GM04503 (cell line): ENCODE measurements at regions not wholly inside any gene's neighbourhood (a gene's known extent, or its start where the extent isn't known, plus 50 kb on each side); places are given as distances from the start of the nearest gene placed in this dataset.

Experiments used
- DNase-seq: peaks from one replicate; pipeline ENCODE4 v3.0.0-alpha.2; 2012; ENCODE audit warnings: low read depth

DNA sequence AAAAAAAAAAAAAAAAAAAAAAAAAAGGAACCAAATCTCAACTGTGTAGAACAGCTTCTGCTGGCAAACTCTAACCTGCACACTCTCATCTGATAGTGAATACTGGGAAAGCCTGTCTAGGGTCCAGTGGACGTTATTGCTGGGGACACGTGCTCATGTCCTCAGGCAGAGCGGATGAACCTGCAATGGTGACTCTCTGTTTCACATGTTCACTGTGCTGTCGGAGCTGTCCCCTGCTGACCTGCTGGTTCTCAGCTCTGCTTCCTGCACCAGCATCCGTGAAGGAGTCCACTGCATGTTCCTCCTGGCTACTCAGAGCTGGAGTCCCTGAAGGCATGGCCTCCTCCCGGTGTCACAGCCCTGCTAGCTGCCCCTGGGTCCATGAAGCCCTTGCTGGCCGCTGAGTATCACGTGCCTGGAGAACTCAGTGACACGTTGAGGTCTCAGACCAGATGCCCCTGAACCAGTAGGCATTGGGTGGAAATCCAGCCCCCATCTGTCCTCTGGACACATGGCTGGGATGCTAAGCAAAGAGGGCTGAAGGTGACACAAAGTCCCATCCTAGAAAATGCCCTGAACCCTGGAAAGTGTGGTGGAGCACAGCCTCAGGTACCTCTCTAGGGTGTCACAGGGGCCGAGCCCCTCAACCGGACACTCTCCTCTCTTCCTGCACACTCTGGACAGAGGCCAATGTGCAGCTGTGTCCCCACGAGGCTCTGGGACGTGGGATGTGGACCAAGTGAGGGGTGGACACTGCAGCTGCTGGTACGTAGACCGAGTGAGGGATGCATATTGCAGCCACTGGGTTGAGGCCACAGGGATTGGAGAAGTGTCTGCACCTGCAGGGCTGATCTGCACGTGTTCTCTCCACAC is 54.9 kb upstream of the FRMD1 start:
- DNase-seq: no peak

DNA sequence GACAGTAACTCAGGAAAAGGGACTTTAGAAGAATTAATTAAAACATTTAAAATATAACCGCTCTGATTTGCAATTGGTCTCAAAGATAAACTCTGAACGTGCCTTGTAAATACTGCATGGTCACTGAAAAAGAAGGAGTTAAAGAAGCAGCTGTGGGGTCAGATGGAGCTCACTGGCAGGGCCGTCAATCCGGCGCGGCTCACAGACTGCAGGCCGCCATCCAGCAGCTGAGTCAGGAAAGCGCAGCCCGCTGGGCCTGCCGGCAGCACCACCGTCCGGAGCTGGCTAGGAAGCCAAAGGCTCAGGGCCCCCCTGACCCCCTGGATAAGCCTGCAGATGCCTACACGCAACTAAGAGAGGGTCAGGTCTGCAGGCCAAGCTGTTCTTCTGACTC is 54.2 kb upstream of the FRMD1 start:
- no peak for DNase-seq

DNA sequence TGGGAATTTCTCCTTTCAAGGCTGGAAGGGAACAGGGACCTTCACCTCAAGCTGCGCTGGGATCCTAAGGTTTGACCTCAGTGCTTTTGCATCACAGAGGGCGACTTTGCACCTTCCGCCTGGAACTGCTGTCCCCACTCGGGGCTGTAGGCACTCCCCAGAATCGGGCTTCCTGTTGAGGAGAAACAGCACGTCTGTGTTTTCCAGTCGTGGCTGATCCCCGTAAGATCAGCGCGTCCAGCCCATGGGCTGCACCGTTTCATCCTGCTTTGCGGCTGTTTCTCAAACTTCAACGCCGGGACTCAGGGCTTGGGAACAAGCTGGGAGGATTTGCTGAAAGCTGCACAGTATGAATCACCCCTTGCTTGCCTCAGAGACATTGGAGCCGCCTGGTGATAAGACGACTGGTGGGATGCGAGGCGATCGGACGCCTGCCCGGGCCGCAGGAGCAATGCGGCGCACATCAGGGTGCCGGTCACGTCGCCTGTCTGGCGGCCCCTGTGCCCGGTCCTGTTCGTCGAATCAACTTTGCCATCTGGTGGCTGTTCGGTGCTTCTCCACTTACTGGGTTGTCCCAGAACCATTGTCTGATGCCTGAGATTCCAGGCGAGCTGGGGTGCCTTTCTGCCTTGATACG is 53.6 kb upstream of the FRMD1 start:
- peak; percentile 21 for DNase-seq

DNA sequence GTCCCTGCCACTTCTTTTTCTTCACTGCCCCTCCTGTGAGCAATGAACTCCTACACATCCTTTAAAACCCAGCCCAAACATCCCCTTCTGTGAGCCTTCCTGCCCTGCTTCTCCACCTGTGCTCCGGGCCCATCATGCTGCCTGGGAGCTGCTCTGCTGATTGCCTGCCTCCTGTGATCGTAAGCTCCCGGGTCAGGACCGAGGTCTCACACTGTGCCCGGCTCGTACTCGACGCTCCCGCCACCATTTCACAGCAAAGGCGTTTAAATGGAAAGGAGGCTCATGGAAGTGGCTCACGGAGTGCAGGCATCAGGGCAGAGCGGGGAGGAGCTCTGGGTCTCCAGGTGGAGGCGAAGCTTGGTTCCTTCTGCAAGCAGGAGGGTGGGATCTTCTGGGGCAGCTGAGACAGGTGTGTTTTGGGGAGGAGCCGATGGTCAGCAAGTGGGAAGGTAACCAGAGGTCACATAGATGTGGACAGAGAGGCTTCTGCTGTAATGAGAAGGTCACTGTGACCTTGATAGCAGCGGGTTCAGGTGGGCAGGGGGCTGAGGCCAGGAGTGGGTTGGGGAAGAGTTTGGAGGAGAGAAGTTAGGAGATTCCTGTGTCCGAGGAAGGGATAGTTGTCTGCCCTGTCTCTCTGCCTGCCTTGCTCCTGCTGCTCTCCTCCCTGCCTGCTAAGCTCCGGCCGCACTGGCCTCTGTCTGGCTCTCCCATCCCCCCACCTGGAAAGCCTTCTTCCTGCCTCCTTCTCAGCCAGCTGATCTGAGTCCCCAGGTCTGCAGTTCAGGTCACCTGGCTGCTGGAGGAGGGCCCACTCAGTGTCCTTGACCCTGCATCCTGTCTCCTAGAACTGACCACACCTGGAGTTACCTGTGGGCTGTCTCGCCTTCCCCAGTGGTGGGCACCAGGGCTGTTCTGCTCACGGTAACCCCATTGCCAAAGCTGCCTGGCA is 52.7 kb upstream of the FRMD1 start:
- DNase-seq: no peak

DNA sequence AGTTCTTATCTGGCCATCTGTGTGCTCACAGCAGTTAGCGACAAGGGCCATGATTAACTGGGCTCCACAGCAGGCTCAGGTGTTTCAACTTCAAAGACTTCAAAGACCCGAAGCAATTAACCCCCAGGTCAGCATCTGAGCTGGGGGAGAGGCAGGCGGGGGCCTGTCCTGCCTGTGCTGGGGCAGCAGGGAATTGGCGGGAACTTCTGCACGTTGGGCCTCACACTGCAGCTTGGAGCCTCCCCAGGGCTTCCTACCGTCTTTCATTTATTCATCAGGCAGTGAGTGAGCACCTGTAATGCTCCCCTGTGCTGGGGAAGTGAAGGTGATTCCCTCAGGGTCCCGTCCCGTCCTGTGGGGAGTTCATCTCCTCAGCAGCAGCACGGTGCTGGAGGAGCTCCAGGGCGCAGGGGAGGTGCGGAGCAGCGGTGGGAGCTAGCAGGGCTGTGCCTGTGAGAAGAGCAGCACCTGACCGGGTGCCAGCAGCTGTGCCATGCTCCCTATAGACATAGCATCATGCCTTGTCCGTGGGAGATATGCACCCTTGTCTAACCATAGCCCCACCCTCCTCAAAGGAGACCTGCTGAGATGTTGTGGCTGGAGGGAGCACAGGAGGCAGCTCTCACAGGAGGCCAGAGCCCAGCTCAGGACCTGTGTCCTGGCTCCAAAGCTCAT is 51.8 kb upstream of the FRMD1 start:
- no peak for DNase-seq

DNA sequence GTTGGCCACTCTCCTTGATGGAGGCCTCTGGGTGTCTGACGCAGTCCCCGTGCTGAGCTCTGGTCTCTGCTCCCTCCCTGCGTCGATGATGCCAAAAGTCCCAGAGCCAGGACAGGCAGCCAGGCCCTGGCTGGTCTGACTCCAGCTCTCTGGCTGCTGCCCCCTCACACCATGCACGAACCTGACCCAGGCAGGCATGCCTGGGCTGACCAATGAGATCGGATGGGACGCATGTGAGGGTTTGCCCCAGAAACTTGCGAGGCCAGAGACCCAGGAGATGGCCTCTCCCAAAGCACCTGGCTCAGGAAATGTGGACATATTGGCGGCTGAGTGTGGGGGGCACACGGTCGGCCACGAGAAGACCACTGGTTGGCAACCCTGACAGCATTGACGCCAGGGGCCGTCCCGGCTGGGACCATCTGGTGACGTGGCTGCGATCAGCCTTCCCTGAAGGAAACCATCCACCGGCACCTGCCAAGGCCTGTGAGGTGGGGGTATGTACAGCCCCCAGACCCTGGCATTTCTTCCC is 51.2 kb upstream of the FRMD1 start:
- no peak for DNase-seq

DNA sequence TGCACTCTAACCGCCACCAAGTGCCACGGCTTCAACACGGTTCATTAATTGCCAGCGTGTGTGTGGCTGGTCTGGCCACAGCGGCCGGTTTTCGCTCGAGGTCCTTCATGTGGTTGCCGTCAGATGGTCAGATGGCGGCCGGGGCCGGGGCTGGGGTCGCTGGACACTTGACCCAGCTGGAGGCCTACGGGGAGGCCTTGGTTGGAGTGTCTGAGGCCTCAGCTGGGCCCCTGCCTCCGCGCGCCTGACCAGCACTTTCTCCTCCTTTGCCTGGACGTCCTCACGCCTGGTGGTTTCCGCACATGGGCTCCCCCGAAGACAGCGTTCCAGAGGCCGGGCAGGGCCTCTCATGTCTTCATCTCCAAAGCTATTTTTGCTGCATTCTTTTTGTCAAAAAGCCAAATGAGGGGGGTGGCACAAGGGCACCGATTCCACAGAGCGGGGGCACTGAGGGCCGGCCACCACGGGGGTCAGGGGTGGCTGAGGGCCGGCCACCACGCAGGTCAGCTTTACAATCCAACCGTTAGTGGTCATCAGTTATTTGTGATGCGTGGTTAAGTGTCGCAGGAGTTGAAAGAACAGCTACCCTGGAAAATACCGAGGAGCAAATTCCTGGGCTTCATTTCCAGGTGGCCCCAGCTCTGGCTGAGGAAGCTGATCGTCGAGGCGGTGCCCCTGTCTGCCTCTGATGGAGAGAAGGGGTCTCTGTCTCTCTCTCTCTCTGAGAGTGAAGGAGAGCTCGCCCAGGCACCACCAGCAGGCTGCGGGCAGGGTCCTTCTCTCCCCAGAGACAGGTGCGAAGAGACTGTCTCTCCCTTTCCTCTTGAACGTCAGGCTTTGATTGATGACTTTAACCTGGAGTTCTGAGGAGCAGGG is 50.5 kb upstream of the FRMD1 start:
- DNase-seq: no peak

DNA sequence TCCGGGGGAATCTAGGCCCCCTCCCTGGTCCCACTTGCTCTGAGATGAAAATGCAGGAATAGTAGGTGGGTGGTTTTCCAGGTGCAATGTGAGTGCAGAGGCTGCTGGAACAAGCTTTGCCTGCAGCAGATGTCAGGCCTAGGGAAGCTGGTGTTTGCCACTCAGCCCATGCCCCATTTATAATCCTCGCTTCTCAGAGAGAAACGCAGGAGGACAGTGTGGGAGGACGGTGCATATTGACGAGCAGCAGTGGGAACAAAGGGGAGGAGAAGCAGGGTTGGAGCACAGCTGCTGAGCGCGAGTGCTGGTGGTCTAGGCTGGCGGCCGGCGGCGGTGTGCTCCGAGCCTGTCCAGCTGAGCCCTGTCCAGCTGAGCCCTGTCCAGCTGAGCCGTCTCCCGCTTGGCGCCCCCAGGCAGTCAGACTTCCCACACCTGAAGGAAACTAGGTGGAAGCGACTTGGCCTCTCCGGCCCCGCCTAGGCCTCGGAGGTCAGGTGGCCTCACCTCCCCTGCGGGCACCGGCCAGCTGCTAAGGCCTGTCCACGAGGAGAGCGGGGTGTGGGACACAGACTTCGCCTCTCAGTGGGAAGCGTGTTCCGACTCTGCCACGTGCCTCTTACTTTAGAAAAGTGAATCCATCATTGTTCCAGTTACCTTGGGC is 49.7 kb upstream of the FRMD1 start:
- no peak for DNase-seq
